ENCODE measurements at regions not wholly inside any gene's neighbourhood (a gene's known extent, or its start where the extent isn't known, plus 50 kb on each side); places are given as distances from the start of the nearest gene placed in this dataset.
A peak's percentile ranks its signal among the peaks of the same experiment; 100 is the strongest.

- no peak for TF ChIP-seq ZNF280B (CRISPR knock-in tag; IDR thresholded peaks at IDR 0.05)
- TF ChIP-seq ZNF584 (CRISPR knock-in tag; IDR thresholded peaks at IDR 0.05; ENCODE audit: low read depth): no peak
- no peak for TF ChIP-seq PHB (CRISPR knock-in tag; IDR thresholded peaks at IDR 0.05)
- TF ChIP-seq PCBP1 (IDR thresholded peaks at IDR 0.05; ENCODE audit: low read depth, low read length, poor library complexity, severe bottlenecking): no peak
- no peak for TF ChIP-seq E2F4 (CRISPR knock-in tag; IDR thresholded peaks at IDR 0.05; ENCODE audit: low read depth)
- no peak for TF ChIP-seq BRD9 (IDR thresholded peaks at IDR 0.05; ENCODE audit: low read depth, partially characterized antibody)
- no peak for TF ChIP-seq DPF2 (IDR thresholded peaks at IDR 0.05)
- no peak; the same call in 1 of the 2 replicates for TF ChIP-seq ZNF707 (CRISPR knock-in tag; conservative IDR thresholded peaks at IDR 0.05)
- TF ChIP-seq ZNF274 (IDR thresholded peaks at IDR 0.05; ENCODE audit: borderline replicate concordance, low read depth, low read length): no peak
- TF ChIP-seq MEIS2 (IDR thresholded peaks at IDR 0.05; ENCODE audit: partially characterized antibody): peak; percentile 93
- TF ChIP-seq POLR3G (IDR thresholded peaks at IDR 0.05; ENCODE audit: extremely low read depth, insufficient read length, insufficient replicate concordance): no peak
- TF ChIP-seq XRCC5 (IDR thresholded peaks at IDR 0.05; ENCODE audit: low read depth, low read length): no peak
- TF ChIP-seq GMEB1 (CRISPR knock-in tag; IDR thresholded peaks at IDR 0.05): no peak
- TF ChIP-seq SMARCB1 (IDR thresholded peaks at IDR 0.05; ENCODE audit: insufficient read length, low read depth): peak; percentile 83
- TF ChIP-seq NCOA2 (IDR thresholded peaks at IDR 0.05; ENCODE audit: partially characterized antibody in 2 of 2): no peak
- no peak for TF ChIP-seq CHD1 (IDR thresholded peaks at IDR 0.05; ENCODE audit: low read length)
- TF ChIP-seq HLTF (IDR thresholded peaks at IDR 0.05): no peak
- no peak for TF ChIP-seq PBX2 (CRISPR knock-in tag; IDR thresholded peaks at IDR 0.05; ENCODE audit: low read depth)
- TF ChIP-seq PBX2 (tag; conservative IDR thresholded peaks at IDR 0.05; ENCODE audit: low read depth): peak; percentile 77
- TF ChIP-seq JUNB (CRISPR knock-in tag; conservative IDR thresholded peaks at IDR 0.05): no peak
- TF ChIP-seq HMBOX1 (IDR thresholded peaks at IDR 0.05): no peak
These were observed 69.2 kb downstream of the MRPL14 start (continued) for GRCh38 chr6:44057931-44058616.

Measured in K562 (cell line).